PC-3 (cell line): ENCODE measurements at regions not wholly inside any gene's neighbourhood (a gene's known extent, or its start where the extent isn't known, plus 50 kb on each side); places are given as distances from the start of the nearest gene placed in this dataset.

Source experiments
- ATAC-seq: fragments of 200-7000 bp; cut with Tn5 transposase; 2 replicates; pipeline ENCODE4 v1.9.1; 2020; ENCODE audit warnings: mild to moderate bottlenecking, moderate library complexity
- BruUV-seq: library from RNA; stranded (reverse); fragments of 400-500 nt; replicated peaks from 2 replicates; lab custom pipeline; 2021; lab: Mats Ljungman, UMichigan
- CTCF ChIA-PET: fragments of 300-600 bp; sonication (Branson Sonifier 250); formaldehyde crosslinking; loops from one replicate; lab custom pipeline; 2022; ENCODE audit warnings: antibody characterized with exemption; lab: Charles Lee
- POLR2A ChIA-PET: fragments of 300-600 bp; sonication (Branson Sonifier 250); formaldehyde crosslinking; loops from one replicate; lab custom pipeline; 2022; ENCODE audit warnings: antibody characterized with exemption; ENCODE audit not compliant: unreplicated experiment; lab: Charles Lee
- DNase-seq: peaks from one replicate; pipeline ENCODE4 v3.0.0-alpha.2; 2015
- H2AFZ ChIP-seq: fragments of 300-600 bp; sonication (generic); 2 replicates; pipeline ENCODE4 v1.6.0; 2016; ENCODE audit warnings: antibody characterized with exemption, low read length
- H3F3A ChIP-seq: fragments of 300-600 bp; sonication (generic); one replicate; pipeline ENCODE4 v1.6.0; 2017; ENCODE audit warnings: antibody characterized with exemption, low read length, control low read depth, mild to moderate bottlenecking; ENCODE audit not compliant: unreplicated experiment
- H3K27ac ChIP-seq: fragments of 300-600 bp; sonication (generic); 2 replicates; pipeline ENCODE4 v1.5.1; 2016; ENCODE audit warnings: mild to moderate bottlenecking, low read length
- H3K27me3 ChIP-seq: fragments of 300-600 bp; sonication (generic); 2 replicates; pipeline ENCODE4 v1.6.1; 2016; ENCODE audit warnings: low read length, mixed read lengths
- H3K36me3 ChIP-seq: fragments of 300-600 bp; sonication (generic); 2 replicates; pipeline ENCODE4 v1.6.1; 2016; ENCODE audit warnings: low read depth, mixed run types, low read length, mixed read lengths
- H3K4me1 ChIP-seq: fragments of 300-600 bp; sonication (generic); 2 replicates; pipeline ENCODE4 v1.5.1; 2016; ENCODE audit warnings: low read length; ENCODE audit not compliant: insufficient read depth
- H3K4me2 ChIP-seq: fragments of 300-600 bp; sonication (generic); 2 replicates; pipeline ENCODE4 v1.6.0; 2016; ENCODE audit warnings: low read length
- H3K4me3 ChIP-seq: fragments of 300-600 bp; sonication (generic); 2 replicates; pipeline ENCODE4 v1.5.1; 2016; ENCODE audit warnings: mild to moderate bottlenecking, low read length, mixed read lengths
- H3K79me2 ChIP-seq: fragments of 300-600 bp; sonication (generic); 2 replicates; pipeline ENCODE4 v1.6.1; 2017; ENCODE audit warnings: low read length, mixed read lengths
- H3K9ac ChIP-seq: fragments of 300-600 bp; sonication (generic); 2 replicates; pipeline ENCODE4 v1.6.0; 2016; ENCODE audit warnings: mild to moderate bottlenecking, low read length
- H3K9me2 ChIP-seq: fragments of 300-600 bp; sonication (generic); replicated peaks from 2 replicates; pipeline ENCODE4 v1.6.1; 2016; ENCODE audit warnings: mixed run types, low read length, mixed read lengths
- H3K9me3 ChIP-seq: fragments of 300-600 bp; sonication (generic); 2 replicates; pipeline ENCODE4 v1.6.1; 2016; ENCODE audit warnings: low read length, mixed read lengths
- H4K20me1 ChIP-seq: fragments of 300-600 bp; sonication (generic); 2 replicates; pipeline ENCODE4 v1.6.1; 2016; ENCODE audit warnings: low read length, mixed read lengths
- CTCF ChIP-seq: fragments of 300-600 bp; sonication (generic); conservative IDR thresholded peaks from 2 replicates; pipeline ENCODE4 v1.5.1; 2017; ENCODE audit warnings: antibody characterized with exemption, low read depth, mild to moderate bottlenecking, low read length
- EZH2 ChIP-seq: fragments of 300-600 bp; sonication (generic); IDR thresholded peaks from one replicate; pipeline ENCODE4 v1.6.1; 2017; ENCODE audit warnings: antibody characterized with exemption, mild to moderate bottlenecking, low read length; ENCODE audit not compliant: unreplicated experiment
- EZH2phosphoT487 ChIP-seq: fragments of 300-600 bp; sonication (generic); IDR thresholded peaks from 2 replicates; pipeline ENCODE4 v1.6.1; 2018; ENCODE audit warnings: mild to moderate bottlenecking, antibody characterized with exemption, low read length, borderline replicate concordance
- intact Hi-C: fragments of 100-400 bp; cut with micrococcal nuclease; formaldehyde crosslinking; loops from 2 replicates; pipeline ENCODE4 v1.9.0; 2023

GRCh38 chr7:1368184-1368681, 91.0 kb downstream of the MICALL2 start:
- H3K9me3 ChIP-seq = no peaks in the 10 kb centered on the region
- TF ChIP-seq EZH2phosphoT487 = no peak
- TF ChIP-seq EZH2 = no peak
- TF ChIP-seq CTCF = no peak
- H4K20me1 ChIP-seq = no peaks in the 10 kb centered on the region
- intact Hi-C loops = no loop called here
- H3K79me2 ChIP-seq = no peaks in the 10 kb centered on the region
- POLR2A ChIA-PET = no interaction called here
- no peaks in the 10 kb centered on the region for H3K9me2 ChIP-seq
- no peak for DNase-seq
- no peak overlapping the region for H3K27ac ChIP-seq
- H3K4me2 ChIP-seq = no peak overlapping the region
- H3K4me3 ChIP-seq = no peak overlapping the region
- no peak overlapping the region for H3K9ac ChIP-seq
- H3K27me3 ChIP-seq = peaks cover 40% of the 10 kb centered on the region
- H3K36me3 ChIP-seq = no peaks in the 10 kb centered on the region
- no peak overlapping the region for H2AFZ ChIP-seq
- ATAC-seq = no peak
- CTCF ChIA-PET = interaction anchor here (0.5 to 0.6 kb wide), 4 partner anchors 13 to 145 kb away, joined by 3 to 6 read pairs (median 4); no protein-coding TSS in a partner anchor
- no peaks in the 10 kb centered on the region for H3F3A ChIP-seq
- peaks cover 4% of the 10 kb centered on the region; the same call in 1 of the 2 replicates for H3K4me1 ChIP-seq
- no TSS peak for BruUV-seq

- no peaks in the 10 kb centered on the region for H3K9me3 ChIP-seq
- TF ChIP-seq EZH2phosphoT487 (no peak), CTCF (peak; percentile 27; the same call in 1 of the 2 replicates)
- H3F3A ChIP-seq = no peaks in the 10 kb centered on the region
- BruUV-seq = no TSS peak
- H3K27ac ChIP-seq = no peak overlapping the region
- no peak overlapping the region for H3K4me2 ChIP-seq
- peaks cover 3% of the 10 kb centered on the region; the same call in 1 of the 2 replicates for H3K4me1 ChIP-seq
- H3K36me3 ChIP-seq = no peaks in the 10 kb centered on the region
- POLR2A ChIA-PET = no interaction called here
- H3K9me2 ChIP-seq = no peaks in the 10 kb centered on the region
- intact Hi-C loops = no loop called here
- no peak overlapping the region for H2AFZ ChIP-seq
- ATAC-seq (peak; percentile 37; the same call in 1 of the 2 replicates), DNase-seq (peak; percentile 43)
- H3K9ac ChIP-seq = no peak overlapping the region
- no peaks in the 10 kb centered on the region for H3K79me2 ChIP-seq
- CTCF ChIA-PET = interaction anchor here (0.5 to 0.6 kb wide), 4 partner anchors 14 to 145 kb away, joined by 3 to 6 read pairs (median 4); no protein-coding TSS in a partner anchor
- no peak overlapping the region for H3K4me3 ChIP-seq
- H4K20me1 ChIP-seq = no peaks in the 10 kb centered on the region
- H3K27me3 ChIP-seq = peaks cover 44% of the 10 kb centered on the region
Observed at GRCh38 chr7:1368682-1369571, 90.3 kb downstream of the MICALL2 start.
